GM19035 (cell line): ENCODE measurements at regions not wholly inside any gene's neighbourhood (a gene's known extent, or its start where the extent isn't known, plus 50 kb on each side); places are given as distances from the start of the nearest gene placed in this dataset.

ENCODE experiments used
- ATAC-seq: cut with Tn5 transposase; IDR thresholded peaks from one replicate; pipeline ENCODE4 v1.9.1; 2021; ENCODE audit not compliant: unreplicated experiment

GRCh38 chr10:35912615-35913569 lies 270.8 kb upstream of the FZD8 start:
- ATAC-seq: no peak

DNA sequence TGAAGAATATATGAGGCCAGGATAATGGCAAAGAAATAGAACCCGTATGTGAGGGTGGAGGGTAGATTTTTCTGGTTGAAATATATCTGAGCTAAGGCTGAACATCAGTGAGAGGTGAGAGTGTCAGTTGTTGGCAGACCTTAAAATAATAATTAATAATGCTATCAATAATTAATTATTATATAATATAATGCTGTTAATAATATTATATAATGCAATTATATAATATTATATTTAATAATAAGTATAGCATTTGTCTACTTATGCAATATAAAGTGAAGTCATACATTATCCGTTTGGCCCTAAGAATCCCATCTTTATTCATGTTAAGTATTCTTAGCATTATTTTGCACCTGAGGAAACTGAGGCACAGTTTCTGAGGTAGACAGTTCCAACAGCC lies 269.9 kb upstream of the FZD8 start:
- no peak for ATAC-seq

DNA sequence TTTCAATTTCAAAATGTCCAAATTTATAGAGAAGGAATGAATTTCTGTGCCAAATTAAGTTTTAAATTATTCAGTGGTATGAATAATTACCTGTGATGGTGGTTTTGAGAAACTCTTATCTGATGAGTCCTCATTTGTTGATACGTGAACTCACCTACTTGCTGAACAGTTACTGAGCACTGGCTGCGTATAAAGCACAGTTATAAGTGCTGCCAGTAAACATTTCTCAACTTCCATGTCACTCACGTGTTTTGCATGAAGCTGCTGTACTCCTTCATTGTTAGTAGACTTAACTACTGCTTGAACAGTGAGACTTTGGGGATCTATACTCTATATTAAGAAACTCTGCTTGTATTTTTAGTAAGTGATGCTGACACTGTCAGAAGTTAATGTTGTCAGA lies 269.1 kb upstream of the FZD8 start:
- no peak for ATAC-seq

DNA sequence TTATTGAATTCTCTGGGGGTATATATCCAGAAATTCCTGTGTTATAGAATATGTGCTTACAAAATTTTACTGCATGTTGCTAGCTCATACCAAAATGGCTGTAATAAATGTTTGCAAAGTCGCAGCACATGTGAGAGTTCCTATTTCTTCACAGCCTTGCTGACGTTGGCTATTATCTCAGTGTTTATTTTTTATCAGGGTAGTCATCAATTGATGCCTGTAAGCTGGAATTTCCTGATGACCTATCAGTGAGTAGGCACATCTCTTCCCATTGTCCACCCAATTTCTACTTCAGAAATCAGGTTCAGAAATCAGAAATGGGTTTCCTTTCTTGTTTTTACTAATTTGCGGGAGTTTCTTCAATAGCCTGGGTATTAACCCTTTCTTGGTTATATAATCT lies 268.1 kb upstream of the FZD8 start:
- ATAC-seq: no peak

- no peak for ATAC-seq
Observed at GRCh38 chr10:35909121-35909720, 267.1 kb upstream of the FZD8 start.

DNA sequence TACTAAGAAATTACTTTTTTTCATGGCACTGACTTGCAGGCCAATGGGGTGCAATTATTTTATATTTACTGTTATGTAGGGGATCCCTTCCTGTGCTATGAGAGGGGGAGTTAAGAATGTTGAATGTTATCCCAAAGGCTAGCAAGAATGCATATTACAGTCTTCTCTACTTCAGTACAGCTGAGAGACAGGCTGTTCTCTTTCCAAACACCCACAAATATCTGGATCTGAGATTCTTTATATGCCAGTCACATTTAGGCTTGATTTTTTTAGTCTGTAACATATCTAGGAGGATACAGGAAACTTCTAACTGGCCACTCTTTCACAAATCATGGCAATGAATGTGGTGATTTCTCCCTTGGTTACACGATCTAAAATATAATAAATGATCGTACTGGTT lies 266.4 kb upstream of the FZD8 start:
- no peak for ATAC-seq

DNA sequence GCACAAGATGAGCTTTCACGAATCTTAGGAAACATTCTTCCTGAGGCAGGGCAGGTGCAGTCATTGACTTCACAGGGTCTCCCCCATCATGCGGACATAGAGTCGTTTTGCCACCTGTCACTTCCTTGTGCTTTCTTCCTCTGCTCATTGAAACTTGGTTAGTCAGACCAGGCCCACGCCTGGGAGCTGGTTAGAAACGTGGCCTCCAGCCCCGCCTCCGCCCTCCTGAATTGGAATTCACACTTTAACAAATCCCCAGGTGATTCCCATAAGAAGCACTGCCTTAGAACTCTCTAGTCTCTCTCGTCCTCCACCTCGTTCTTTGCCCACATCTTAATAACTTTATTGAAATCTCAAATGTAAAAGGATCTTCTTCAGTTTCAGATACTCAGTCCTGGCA lies 265.5 kb upstream of the FZD8 start:
- ATAC-seq: no peak

DNA sequence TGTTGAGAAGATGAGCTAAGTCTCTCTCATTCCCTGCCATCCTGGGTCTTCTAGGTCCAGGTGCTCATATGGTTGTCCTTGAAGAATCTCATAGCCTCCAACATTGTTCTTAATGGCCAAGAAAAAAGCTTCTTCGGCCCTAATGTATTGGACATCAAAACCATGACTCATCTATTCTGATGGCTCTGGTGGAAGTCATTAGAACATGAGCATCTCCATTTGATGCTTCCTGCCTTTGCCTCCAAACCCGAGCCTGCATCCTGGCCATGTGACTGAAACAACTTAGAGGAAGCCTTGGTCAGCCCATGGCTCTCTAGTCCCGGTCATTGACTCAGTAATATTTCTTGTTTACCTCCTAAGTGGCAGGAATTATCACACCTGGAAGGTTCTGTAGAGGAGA lies 264.1 kb upstream of the FZD8 start:
- ATAC-seq: no peak

DNA sequence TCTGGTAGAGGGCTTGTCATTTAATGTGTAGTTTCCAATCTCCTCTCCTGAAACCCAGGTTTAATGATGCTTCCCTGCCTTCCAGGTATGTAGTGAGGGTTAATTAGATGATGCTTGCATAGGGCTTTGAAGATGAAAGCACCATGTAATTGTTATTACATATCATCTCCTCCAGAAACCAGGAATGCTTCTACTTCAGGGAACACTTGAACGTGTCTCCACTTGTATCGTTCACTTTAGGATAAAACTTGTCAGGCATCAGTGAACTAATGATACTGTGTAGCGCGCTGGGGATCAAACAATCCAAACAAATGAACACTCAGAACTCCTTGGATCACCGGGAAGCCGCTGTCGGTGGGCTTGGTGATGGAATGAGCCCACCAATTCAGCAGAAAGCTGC lies 260.9 kb upstream of the FZD8 start:
- ATAC-seq: no peak

- no peak for ATAC-seq
Observed at GRCh38 chr10:35898716-35899440, 256.8 kb upstream of the FZD8 start.

- ATAC-seq: no peak
Observed at GRCh38 chr10:35896001-35896400, 253.9 kb upstream of the FZD8 start.

- no peak for ATAC-seq
Observed at GRCh38 chr10:35895331-35895730, 253.2 kb upstream of the FZD8 start.

- no peak for ATAC-seq
Observed at GRCh38 chr10:35892526-35892925, 250.4 kb upstream of the FZD8 start.

DNA sequence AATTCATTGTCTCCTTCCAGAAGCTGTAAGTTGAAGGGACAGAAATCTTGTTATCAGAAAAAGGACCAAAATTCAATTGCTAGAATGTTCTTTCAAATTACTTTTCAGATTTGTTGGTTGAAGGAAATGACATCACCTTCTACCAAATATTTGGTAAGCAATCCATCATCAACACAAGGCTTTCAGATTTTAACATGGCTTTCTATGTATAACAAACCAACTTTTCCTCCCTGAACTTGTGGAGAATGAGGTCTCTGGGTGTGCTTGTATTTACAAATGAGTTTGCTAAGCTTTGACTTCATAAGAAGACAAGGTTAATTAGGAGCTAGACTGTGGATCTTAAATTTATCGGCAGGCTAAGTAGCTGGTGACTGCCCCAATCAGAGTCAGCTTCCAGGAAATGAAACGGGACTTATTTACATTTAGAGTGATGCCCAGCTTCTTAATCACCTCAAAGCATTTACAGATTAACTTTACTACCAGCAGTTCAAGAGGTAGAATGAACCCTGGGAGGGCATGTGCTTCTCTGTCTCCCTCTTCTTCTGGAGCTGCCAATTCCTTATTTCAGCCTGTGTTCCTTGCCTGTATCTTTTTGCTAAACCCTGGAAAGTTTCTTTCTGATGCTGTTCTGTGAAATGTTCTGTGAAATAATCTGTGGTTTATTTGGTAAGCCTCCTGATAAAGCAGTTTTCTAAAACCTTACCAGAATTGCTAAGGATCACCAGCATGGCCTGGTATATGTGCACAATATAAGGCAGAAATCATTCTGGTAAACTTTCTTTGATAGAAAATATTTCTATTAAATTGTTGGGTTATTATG lies 248.8 kb upstream of the FZD8 start:
- no peak for ATAC-seq

GRCh38 chr10:35889971-35890675 lies 248.0 kb upstream of the FZD8 start:
- no peak for ATAC-seq

DNA sequence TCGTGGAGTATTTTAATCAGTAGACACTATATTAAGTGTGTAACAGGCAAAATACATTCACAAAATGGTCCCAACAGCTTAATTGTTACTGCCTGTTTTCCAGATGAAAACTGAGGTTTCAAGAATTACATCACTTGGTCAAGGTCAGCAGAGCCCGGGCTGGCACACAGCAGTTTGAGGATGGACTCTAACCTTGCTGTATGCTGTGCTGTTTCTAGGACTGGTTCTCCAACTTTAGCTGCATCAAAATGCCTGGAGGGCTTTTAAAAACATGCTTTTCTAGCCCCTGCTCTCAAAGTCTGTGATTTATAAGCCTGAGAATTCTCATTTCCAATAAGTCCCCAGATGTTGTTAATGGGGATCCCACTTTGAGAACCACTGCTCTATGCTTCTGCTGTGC lies 247.1 kb upstream of the FZD8 start:
- no peak for ATAC-seq

DNA sequence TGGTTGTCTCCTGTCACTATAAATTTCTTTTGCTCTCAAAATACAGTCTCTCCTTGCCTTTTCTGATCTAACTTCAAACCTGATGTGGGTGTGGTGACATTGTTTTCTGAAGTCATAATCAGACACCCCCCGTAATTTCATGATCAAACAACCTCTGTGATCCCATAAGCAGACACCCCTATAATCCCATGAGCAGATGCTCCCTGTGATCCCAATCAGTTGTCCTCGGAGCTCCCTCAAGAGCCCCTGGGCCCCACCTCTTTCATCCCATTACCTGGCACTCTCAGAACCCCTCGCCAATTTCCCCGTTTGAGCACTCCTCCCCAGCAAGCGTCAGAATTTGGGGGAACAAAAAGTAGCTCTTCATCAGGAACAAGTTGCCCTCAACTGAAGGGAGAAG lies 246.3 kb upstream of the FZD8 start:
- ATAC-seq: no peak

DNA sequence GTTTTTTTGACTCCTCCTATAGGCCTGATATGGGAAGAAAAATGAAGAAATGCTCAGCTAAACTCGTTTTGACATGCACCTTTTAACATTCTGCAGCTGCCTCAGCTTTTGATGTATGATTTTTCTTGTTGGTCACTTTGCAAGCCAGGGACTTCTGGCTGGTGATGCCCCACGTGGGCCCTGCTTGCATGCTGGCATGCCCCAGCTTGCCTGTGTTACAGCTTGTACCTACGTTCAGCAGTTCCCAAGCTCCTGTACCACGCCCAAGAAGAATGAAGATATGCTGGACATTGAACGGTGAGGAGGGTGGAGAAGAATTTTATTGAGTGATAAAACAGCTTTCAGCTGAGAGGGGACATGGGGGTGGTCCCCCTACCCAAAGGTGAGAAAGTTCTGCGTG lies 245.6 kb upstream of the FZD8 start:
- no peak for ATAC-seq

DNA sequence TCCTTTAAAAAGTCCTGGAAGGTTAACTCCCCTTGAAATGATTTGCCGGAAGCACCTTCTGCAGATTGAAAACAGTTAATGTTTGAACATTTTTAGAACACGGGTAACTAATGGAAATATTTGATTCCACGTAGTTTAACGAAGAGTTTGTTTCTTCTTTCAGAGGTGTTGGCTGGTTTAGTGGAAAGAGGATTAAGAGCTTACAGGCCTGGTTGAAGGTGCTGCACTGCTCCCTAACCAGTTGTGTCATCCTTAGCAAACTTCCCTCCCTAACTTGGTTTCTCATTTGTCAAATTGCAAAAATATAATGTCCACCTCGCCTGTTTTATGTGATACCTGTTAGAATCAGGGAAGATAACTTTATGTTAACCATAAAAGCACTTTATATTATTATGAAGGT lies 243.0 kb upstream of the FZD8 start:
- ATAC-seq: no peak

GRCh38 chr10:35884657-35885071 lies 242.6 kb upstream of the FZD8 start:
- no peak for ATAC-seq
